Activated T-cell treated with anti-CD3 and anti-CD28 coated beads, Interleukin-2, amount 50 U/mL, for 24 hours (primary cell): ENCODE measurements at regions not wholly inside any gene's neighbourhood (a gene's known extent, or its start where the extent isn't known, plus 50 kb on each side); places are given as distances from the start of the nearest gene placed in this dataset.
"Not testable (repeated sequence)": the region's sequence is repeated elsewhere in the genome, so short reads cannot be mapped to it uniquely, and the experiment has no call there.

Source experiments
- DNase-seq: peaks from one replicate; pipeline ENCODE4 v3.0.0-alpha.2; 2020
- H3K27ac Mint-ChIP-seq: 2 replicates; pipeline ENCODE4 v1.8.0; 2020; ENCODE audit warnings: mild to moderate bottlenecking, mixed read lengths
- H3K27me3 Mint-ChIP-seq: 2 replicates; pipeline ENCODE4 v1.8.0; 2020; ENCODE audit warnings: mixed read lengths
- H3K36me3 Mint-ChIP-seq: 2 replicates; pipeline ENCODE4 v1.8.0; 2020; ENCODE audit warnings: low read depth, mixed read lengths
- H3K4me1 Mint-ChIP-seq: 2 replicates; pipeline ENCODE4 v1.8.0; 2020; ENCODE audit warnings: low read depth, mixed read lengths
- H3K4me3 Mint-ChIP-seq: 2 replicates; pipeline ENCODE4 v1.8.0; 2020; ENCODE audit warnings: mild to moderate bottlenecking, moderate library complexity, mixed read lengths
- H3K9me3 Mint-ChIP-seq: 2 replicates; pipeline ENCODE4 v1.8.0; 2020; ENCODE audit warnings: mixed read lengths

DNA sequence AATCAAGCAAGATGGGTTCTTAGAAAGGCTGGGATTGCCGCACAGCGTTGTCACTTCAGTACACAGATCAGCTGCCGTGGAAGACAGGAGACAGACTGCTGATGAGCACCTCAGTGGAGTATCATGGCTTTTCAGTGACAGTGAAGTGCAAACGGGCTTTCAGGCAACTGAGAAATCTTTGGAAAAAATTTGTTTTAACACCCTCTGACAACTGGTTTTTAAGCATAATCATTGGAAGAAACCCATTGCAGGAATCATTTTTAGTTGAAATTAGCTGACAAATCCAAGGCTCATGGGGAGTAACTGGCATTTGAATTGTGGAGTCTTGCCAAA, 418.8 kb downstream of the OTOL1 start:
- Mint-ChIP-seq H3K4me1 (no peaks in the 10 kb centered on the region), H3K4me3 (no peak overlapping the region), H3K36me3 (no peaks in the 10 kb centered on the region)

DNA sequence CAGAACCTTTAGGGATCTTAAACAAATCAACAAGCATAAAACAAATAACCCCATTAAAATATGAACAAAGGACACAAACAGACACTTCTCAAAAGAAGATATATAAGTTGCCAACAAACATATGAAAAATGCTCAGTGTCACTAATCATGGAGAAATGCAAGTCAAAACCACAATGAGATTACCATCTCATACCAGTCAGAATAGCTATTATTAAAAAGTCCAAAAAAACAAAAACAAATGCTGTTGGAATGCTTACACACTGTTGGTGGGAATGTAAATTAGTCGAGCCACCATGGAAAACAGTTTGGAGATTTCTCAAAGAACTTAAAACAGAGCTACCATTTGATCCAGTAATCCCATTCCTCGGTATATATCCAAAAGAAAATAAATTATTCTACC, 423.6 kb downstream of the OTOL1 start:
- Mint-ChIP-seq H3K9me3 (peaks cover 5% of the 10 kb centered on the region), H3K4me3 (no peak overlapping the region), H3K27ac (no peak overlapping the region), H3K27me3 (no peaks in the 10 kb centered on the region), H3K36me3 (no peaks in the 10 kb centered on the region), H3K4me1 (no peaks in the 10 kb centered on the region)
- DNase-seq, result no peak

More for the DNA sequence above, 418.8 kb downstream of the OTOL1 start:
- no peaks in the 10 kb centered on the region for H3K27me3 Mint-ChIP-seq
- DNase-seq, result no peak
- H3K9me3 Mint-ChIP-seq, result peaks cover 5% of the 10 kb centered on the region
- H3K27ac Mint-ChIP-seq, result no peak overlapping the region

- no peak overlapping the region for H3K27ac Mint-ChIP-seq
- no peaks in the 10 kb centered on the region for H3K36me3 Mint-ChIP-seq
- no peak for DNase-seq
- no peaks in the 10 kb centered on the region for H3K27me3 Mint-ChIP-seq
- H3K9me3 Mint-ChIP-seq, result peaks cover 5% of the 10 kb centered on the region
- no peak overlapping the region for H3K4me3 Mint-ChIP-seq
- H3K4me1 Mint-ChIP-seq, result no peaks in the 10 kb centered on the region
Observed at GRCh38 chr3:161925749-161926360, 429.2 kb downstream of the OTOL1 start.

- Mint-ChIP-seq H3K36me3 (no peaks in the 10 kb centered on the region), H3K27ac (no peak overlapping the region), H3K4me3 (no peak overlapping the region), H3K27me3 (no peaks in the 10 kb centered on the region), H3K9me3 (peaks cover 8% of the 10 kb centered on the region), H3K4me1 (no peaks in the 10 kb centered on the region)
- no peak for DNase-seq
Observed at GRCh38 chr3:161927131-161927530, 430.5 kb downstream of the OTOL1 start.

- Mint-ChIP-seq H3K4me1 (no peaks in the 10 kb centered on the region), H3K27me3 (no peaks in the 10 kb centered on the region), H3K4me3 (no peak overlapping the region), H3K9me3 (peaks cover 3% of the 10 kb centered on the region), H3K27ac (no peak overlapping the region), H3K36me3 (no peaks in the 10 kb centered on the region)
- no peak for DNase-seq
Observed at GRCh38 chr3:161939918-161940620, 443.5 kb downstream of the OTOL1 start.

- Mint-ChIP-seq H3K27me3 (no peaks in the 10 kb centered on the region), H3K4me3 (no peak overlapping the region), H3K36me3 (no peaks in the 10 kb centered on the region), H3K9me3 (peaks cover 3% of the 10 kb centered on the region), H3K27ac (no peak overlapping the region), H3K4me1 (no peaks in the 10 kb centered on the region)
- no peak for DNase-seq
Observed at GRCh38 chr3:161940621-161940965, 444.0 kb downstream of the OTOL1 start.

GRCh38 chr3:161941891-161942290, 445.3 kb downstream of the OTOL1 start:
- peaks cover 3% of the 10 kb centered on the region for H3K9me3 Mint-ChIP-seq
- no peak for DNase-seq
- H3K4me1 Mint-ChIP-seq, result no peaks in the 10 kb centered on the region
- H3K27ac Mint-ChIP-seq, result no peak overlapping the region
- no peaks in the 10 kb centered on the region for H3K36me3 Mint-ChIP-seq
- H3K27me3 Mint-ChIP-seq, result no peaks in the 10 kb centered on the region
- no peak overlapping the region for H3K4me3 Mint-ChIP-seq

DNA sequence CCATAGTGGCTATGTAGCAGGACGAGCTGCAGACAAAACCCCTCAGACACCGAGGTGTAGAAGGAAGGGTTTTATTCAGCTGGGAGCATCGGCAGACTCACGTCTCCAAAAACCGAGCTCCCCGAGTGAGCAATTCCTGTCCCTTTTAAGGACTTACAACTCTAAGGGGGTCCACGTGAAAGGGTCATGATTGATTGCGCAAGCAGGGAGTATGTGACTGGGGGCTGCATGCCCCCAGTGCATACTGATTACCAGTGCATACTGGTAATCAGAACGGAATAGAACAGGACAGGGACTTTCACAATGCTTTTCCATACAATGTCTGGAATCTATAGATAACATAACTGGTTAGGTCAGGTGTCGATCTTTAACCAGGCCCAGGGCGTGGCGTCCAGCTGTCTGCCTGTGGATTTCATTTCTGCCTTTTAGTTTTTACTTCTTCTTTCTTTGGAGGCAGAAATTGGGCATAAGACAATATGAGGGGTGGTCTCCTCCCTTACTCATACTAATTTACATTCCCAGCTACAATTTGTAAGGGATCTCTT, 447.3 kb downstream of the OTOL1 start:
- H3K9me3 Mint-ChIP-seq, H3K36me3 Mint-ChIP-seq, H3K4me3 Mint-ChIP-seq, H3K4me1 Mint-ChIP-seq, H3K27me3 Mint-ChIP-seq, H3K27ac Mint-ChIP-seq, DNase-seq: not testable (repeated sequence)

- H3K27ac Mint-ChIP-seq, result no peak overlapping the region
- no peaks in the 10 kb centered on the region for H3K27me3 Mint-ChIP-seq
- H3K9me3 Mint-ChIP-seq, result peaks cover 4% of the 10 kb centered on the region
- H3K4me3 Mint-ChIP-seq, result no peak overlapping the region
- DNase-seq, result no peak
- no peaks in the 10 kb centered on the region for H3K36me3 Mint-ChIP-seq
- no peaks in the 10 kb centered on the region for H3K4me1 Mint-ChIP-seq
Observed at GRCh38 chr3:161946443-161946960, 449.9 kb downstream of the OTOL1 start.

DNA sequence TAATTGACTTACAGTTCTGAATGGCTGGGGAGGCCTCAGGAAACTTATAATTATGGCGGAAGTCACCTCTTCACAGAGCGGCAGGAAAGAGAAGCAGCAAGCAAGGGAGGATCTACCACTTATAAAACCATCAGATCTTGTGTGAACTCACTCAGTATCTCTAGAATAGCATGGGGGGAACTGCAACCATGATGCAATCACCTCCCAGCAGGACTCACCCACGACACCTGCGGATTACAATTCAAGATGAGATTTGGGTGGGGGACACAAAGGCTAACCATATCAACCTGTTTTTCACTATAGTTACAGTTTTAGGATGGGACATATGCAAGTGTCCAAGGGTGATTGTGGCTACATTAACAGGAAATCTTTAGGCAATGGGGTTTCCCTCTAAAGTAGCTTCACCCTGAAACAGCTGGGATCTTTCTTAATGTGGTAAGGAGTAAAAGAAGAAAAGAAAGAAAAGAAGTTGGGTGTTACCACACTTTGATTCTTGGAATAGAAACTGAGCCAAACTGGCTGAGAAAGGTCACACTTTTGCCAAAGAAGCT, 453.8 kb downstream of the OTOL1 start:
- H3K4me3 Mint-ChIP-seq, result no peak overlapping the region
- no peak overlapping the region for H3K27ac Mint-ChIP-seq
- H3K9me3 Mint-ChIP-seq, result peaks cover 2% of the 10 kb centered on the region
- H3K4me1 Mint-ChIP-seq, result no peaks in the 10 kb centered on the region
- H3K27me3 Mint-ChIP-seq, result no peaks in the 10 kb centered on the region
- H3K36me3 Mint-ChIP-seq, result no peaks in the 10 kb centered on the region
- no peak for DNase-seq

GRCh38 chr3:161957467-161957866, 460.9 kb downstream of the OTOL1 start:
- Mint-ChIP-seq H3K4me3 (no peak overlapping the region), H3K4me1 (no peaks in the 10 kb centered on the region), H3K27ac (no peak overlapping the region), H3K36me3 (no peaks in the 10 kb centered on the region), H3K9me3 (peaks cover 2% of the 10 kb centered on the region), H3K27me3 (no peaks in the 10 kb centered on the region)
- no peak for DNase-seq

DNA sequence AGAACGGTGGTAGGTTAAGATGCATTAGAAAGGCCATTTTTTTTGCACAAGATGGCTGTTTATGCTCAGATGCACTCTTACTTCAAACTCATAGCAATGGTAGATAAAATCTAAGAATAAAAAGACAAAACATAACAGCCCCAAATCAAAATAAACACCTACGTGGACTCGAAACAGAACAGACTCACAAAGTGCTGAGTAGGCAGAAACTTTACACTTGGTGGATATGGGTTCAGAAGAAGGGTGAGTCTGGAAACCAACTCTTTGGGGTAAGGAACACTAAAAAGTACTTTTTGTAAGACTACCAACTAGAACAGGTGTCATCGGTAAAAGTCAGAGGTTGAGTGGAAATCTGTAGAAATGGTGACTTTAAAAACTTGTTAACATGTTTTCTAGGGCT, 468.2 kb downstream of the OTOL1 start:
- H3K4me3 Mint-ChIP-seq, result no peak overlapping the region
- H3K27ac Mint-ChIP-seq, result no peak overlapping the region
- peaks cover 10% of the 10 kb centered on the region for H3K9me3 Mint-ChIP-seq
- no peak for DNase-seq
- H3K27me3 Mint-ChIP-seq, result no peaks in the 10 kb centered on the region
- no peaks in the 10 kb centered on the region for H3K36me3 Mint-ChIP-seq
- H3K4me1 Mint-ChIP-seq, result no peaks in the 10 kb centered on the region

DNA sequence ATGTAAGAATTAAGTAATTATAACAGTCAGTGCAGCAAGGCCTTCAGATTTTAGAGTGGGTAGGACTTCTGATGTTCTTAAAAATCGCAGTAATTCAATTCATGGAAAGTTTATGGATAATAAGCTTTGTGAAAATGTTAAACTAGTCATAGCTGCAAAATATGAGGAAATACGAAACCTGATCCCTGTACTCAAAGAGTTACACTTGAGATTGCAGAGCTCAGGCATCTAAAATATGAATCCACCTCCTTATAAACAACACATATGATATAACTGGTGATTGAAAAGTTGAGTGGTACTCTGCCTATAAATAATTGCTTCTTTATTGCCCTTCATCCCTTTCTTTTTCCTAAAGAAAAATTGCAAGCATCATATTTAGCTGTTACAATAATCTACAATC, 473.3 kb downstream of the OTOL1 start:
- Mint-ChIP-seq H3K27ac (no peak overlapping the region), H3K36me3 (no peaks in the 10 kb centered on the region), H3K4me1 (no peaks in the 10 kb centered on the region), H3K27me3 (no peaks in the 10 kb centered on the region), H3K9me3 (no peaks in the 10 kb centered on the region), H3K4me3 (no peak overlapping the region)
- no peak for DNase-seq

DNA sequence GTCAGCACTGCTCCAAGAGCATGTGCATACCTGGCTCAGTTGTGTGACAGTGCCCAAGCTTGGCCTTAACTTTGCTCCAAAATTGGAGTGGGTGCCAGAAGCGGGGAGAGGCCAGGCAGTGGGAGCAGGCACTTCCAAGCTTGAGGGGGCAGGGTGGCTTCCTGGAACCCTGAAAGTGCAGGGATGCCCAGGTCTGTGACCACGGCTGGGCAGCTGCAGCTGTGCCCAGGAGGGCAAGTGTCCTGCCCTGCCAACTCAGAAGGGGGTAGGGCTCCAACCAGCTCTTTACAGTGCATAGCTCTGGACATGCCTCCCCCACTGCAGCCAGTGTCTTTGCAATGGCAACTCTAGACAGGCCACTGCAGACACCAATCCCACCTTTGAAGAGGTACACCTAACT, 478.6 kb downstream of the OTOL1 start:
- H3K9me3 Mint-ChIP-seq, result no peaks in the 10 kb centered on the region
- no peaks in the 10 kb centered on the region for H3K4me1 Mint-ChIP-seq
- DNase-seq, result no peak
- H3K36me3 Mint-ChIP-seq, result no peaks in the 10 kb centered on the region
- H3K27me3 Mint-ChIP-seq, result no peaks in the 10 kb centered on the region
- no peak overlapping the region for H3K4me3 Mint-ChIP-seq
- H3K27ac Mint-ChIP-seq, result no peak overlapping the region

DNA sequence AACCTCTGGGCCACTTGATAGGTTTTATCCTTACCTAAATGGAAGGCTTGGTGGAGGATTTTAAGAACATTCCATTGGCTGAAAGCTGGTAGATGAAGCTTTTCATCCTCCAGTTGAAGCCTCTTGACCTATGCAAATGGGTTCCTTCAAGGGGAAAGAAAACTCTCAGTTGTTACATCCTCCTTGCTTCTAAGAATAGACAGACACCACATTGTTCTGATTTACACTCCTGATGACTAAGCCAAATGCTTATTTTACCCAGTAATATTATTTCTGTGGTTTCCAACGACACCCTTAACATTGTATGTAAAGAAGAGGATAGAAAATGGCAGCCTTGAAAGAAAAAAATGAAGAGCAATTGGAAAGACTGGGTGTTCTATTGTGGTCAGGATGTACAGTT, 480.5 kb downstream of the OTOL1 start:
- H3K9me3 Mint-ChIP-seq, result no peaks in the 10 kb centered on the region
- H3K36me3 Mint-ChIP-seq, result no peaks in the 10 kb centered on the region
- no peak for DNase-seq
- H3K4me3 Mint-ChIP-seq, result no peak overlapping the region
- H3K27ac Mint-ChIP-seq, result no peak overlapping the region
- H3K27me3 Mint-ChIP-seq, result no peaks in the 10 kb centered on the region
- H3K4me1 Mint-ChIP-seq, result no peaks in the 10 kb centered on the region
